Left lung (tissue), 4 donors: ENCODE measurements at regions not wholly inside any gene's neighbourhood (a gene's known extent, or its start where the extent isn't known, plus 50 kb on each side); places are given as distances from the start of the nearest gene placed in this dataset.

Experiments used
- ATAC-seq: fragments of 200-7000 bp; cut with Tn5 transposase; one replicate; pipeline ENCODE4 v1.9.1; 2020; ENCODE audit warnings: moderate library complexity
- DNase-seq, 4 donors: peaks; one replicate each; pipeline ENCODE4 v3.0.0-alpha.2; 2013 to 2020
- H3K27ac ChIP-seq, 2 donors: fragments of 200-600 bp; sonication (generic) in 1 of 2; one replicate each; pipeline versions ENCODE4 v1.5.0 to v1.8.0; 2020 to 2021
- H3K27me3 ChIP-seq, 2 donors: fragments of 200-600 bp; sonication (generic) in 1 of 2; one replicate each; pipeline versions ENCODE4 v1.5.0 to v1.8.0; 2020 to 2021
- H3K36me3 ChIP-seq, 2 donors: fragments of 200-600 bp; sonication (generic) in 1 of 2; one replicate each; pipeline versions ENCODE4 v1.5.0 to v1.8.0; 2020 to 2021
- H3K4me1 ChIP-seq, 2 donors: fragments of 200-600 bp; one replicate each; pipeline ENCODE4 v1.8.0; 2021
- H3K4me3 ChIP-seq, 2 donors: fragments of 200-600 bp; sonication (generic) in 1 of 2; one replicate each; pipeline versions ENCODE4 v1.5.0 to v1.8.0; 2020 to 2021; ENCODE audit warnings: mild to moderate bottlenecking in 1 of 2
- H3K9me3 ChIP-seq, 2 donors: fragments of 200-600 bp; sonication (generic) in 1 of 2; one replicate each; pipeline versions ENCODE4 v1.5.0 to v1.8.0; 2020 to 2021
- CTCF ChIP-seq, 2 donors: fragments of 200-600 bp; sonication (generic) in 1 of 2; IDR thresholded peaks; one replicate each; pipeline versions ENCODE4 v1.5.0 to v1.8.0; 2021; ENCODE audit warnings: antibody characterized with exemption in 2 of 2
- intact Hi-C, 2 donors: fragments of 100-400 bp; cut with DNase I; formaldehyde crosslinking; loops; one replicate each; pipeline versions ENCODE4 v1.11.2 to v1.14.2; 2022
- donor health status: DM: no; HTN: yes; CAD: no.
- donor health status: DM: no; HTN: no; CAD: no.

- intact Hi-C loops = no loop called here
- H3K27ac ChIP-seq = no peak overlapping the region
- no peak for TF ChIP-seq CTCF (IDR thresholded peaks at IDR 0.05)
Observed at GRCh38 chr20:58019850-58020625, 208.4 kb downstream of the ANKRD60 start.

GRCh38 chr20:58019027-58019849 lies 209.2 kb downstream of the ANKRD60 start:
- no peaks in the 10 kb centered on the region for H3K36me3 ChIP-seq
- no peak for ATAC-seq
- H3K27me3 ChIP-seq = peaks cover 0 to 9% of the 10 kb centered on the region in 2 donors
- TF ChIP-seq CTCF (IDR thresholded peaks at IDR 0.05) = no peak
- intact Hi-C loops = no loop called here
- no peaks in the 10 kb centered on the region for H3K4me1 ChIP-seq
- H3K9me3 ChIP-seq = no peaks in the 10 kb centered on the region
- no peak overlapping the region for H3K27ac ChIP-seq
- H3K4me3 ChIP-seq = no peak overlapping the region
- DNase-seq = no peak

More at GRCh38 chr20:58019850-58020625, 208.4 kb downstream of the ANKRD60 start:
- Histone ChIP-seq H3K4me1 (no peaks in the 10 kb centered on the region), H3K9me3 (no peaks in the 10 kb centered on the region), H3K36me3 (no peaks in the 10 kb centered on the region), H3K27me3 (peaks cover 0 to 6% of the 10 kb centered on the region in 2 donors), H3K4me3 (no peak overlapping the region)
- ATAC-seq (no peak), DNase-seq (no peak)

GRCh38 chr20:58018590-58018989 lies 209.9 kb downstream of the ANKRD60 start:
- no peaks in the 10 kb centered on the region for H3K9me3 ChIP-seq
- intact Hi-C loops = no loop called here
- no peak overlapping the region for H3K4me3 ChIP-seq
- no peaks in the 10 kb centered on the region for H3K4me1 ChIP-seq
- DNase-seq = no peak
- no peak overlapping the region for H3K27ac ChIP-seq
- ATAC-seq = no peak
- no peaks in the 10 kb centered on the region for H3K36me3 ChIP-seq
- peaks cover 0 to 7% of the 10 kb centered on the region in 2 donors for H3K27me3 ChIP-seq
- no peak for TF ChIP-seq CTCF (IDR thresholded peaks at IDR 0.05)

GRCh38 chr20:58017970-58018530 lies 210.4 kb downstream of the ANKRD60 start:
- ATAC-seq (no peak), DNase-seq (no peak)
- no peak overlapping the region for H3K27ac ChIP-seq
- intact Hi-C loops = no loop called here
- H3K4me1 ChIP-seq = no peaks in the 10 kb centered on the region
- no peak for TF ChIP-seq CTCF (IDR thresholded peaks at IDR 0.05)
- no peaks in the 10 kb centered on the region for H3K36me3 ChIP-seq
- peaks cover 0 to 6% of the 10 kb centered on the region in 2 donors for H3K27me3 ChIP-seq
- no peak overlapping the region for H3K4me3 ChIP-seq
- no peaks in the 10 kb centered on the region for H3K9me3 ChIP-seq
